ENCODE measurements at regions not wholly inside any gene's neighbourhood (a gene's known extent, or its start where the extent isn't known, plus 50 kb on each side); places are given as distances from the start of the nearest gene placed in this dataset.

GRCh38 chr1:222370081-222370912 is 177.6 kb downstream of the HHIPL2 start:
- DNase-seq (ENCODE audit: low read depth): no peak

GRCh38 chr1:222369148-222369547 is 178.8 kb downstream of the HHIPL2 start:
- DNase-seq (ENCODE audit: low read depth): no peak

GRCh38 chr1:222358100-222358499 is 189.8 kb downstream of the HHIPL2 start:
- no peak for DNase-seq (ENCODE audit: low read depth)

GRCh38 chr1:222357252-222357651 is 190.7 kb downstream of the HHIPL2 start:
- no peak for DNase-seq (ENCODE audit: low read depth)

- DNase-seq (ENCODE audit: low read depth): no peak
Observed at GRCh38 chr1:222347627-222348026, 200.3 kb downstream of the HHIPL2 start.

GRCh38 chr1:222346955-222347354 is 200.9 kb downstream of the HHIPL2 start:
- no peak for DNase-seq (ENCODE audit: low read depth)

GRCh38 chr1:222339376-222339947 is 208.4 kb downstream of the HHIPL2 start:
- DNase-seq (ENCODE audit: low read depth): no peak

- DNase-seq (ENCODE audit: low read depth): no peak
Observed at GRCh38 chr1:222335586-222335985, 212.3 kb downstream of the HHIPL2 start.

- DNase-seq (ENCODE audit: low read depth): no peak
Observed at GRCh38 chr1:222334026-222334680, 213.8 kb downstream of the HHIPL2 start.

- DNase-seq (ENCODE audit: low read depth): no peak
Observed at GRCh38 chr1:222331765-222332164, 216.1 kb downstream of the HHIPL2 start.

- no peak for DNase-seq (ENCODE audit: low read depth)
Observed at GRCh38 chr1:222331340-222331739, 216.6 kb downstream of the HHIPL2 start.

- no peak for DNase-seq (ENCODE audit: low read depth)
Observed at GRCh38 chr1:222329493-222330045, 218.3 kb downstream of the HHIPL2 start.

GRCh38 chr1:222326710-222327036 is 221.2 kb downstream of the HHIPL2 start:
- DNase-seq (ENCODE audit: low read depth): no peak

- DNase-seq (ENCODE audit: low read depth): no peak
Observed at GRCh38 chr1:222326006-222326709, 221.7 kb downstream of the HHIPL2 start.

- DNase-seq (ENCODE audit: low read depth): no peak
Observed at GRCh38 chr1:222325506-222325905, 222.4 kb downstream of the HHIPL2 start.

GRCh38 chr1:222314839-222315238 is 233.1 kb downstream of the HHIPL2 start:
- no peak for DNase-seq (ENCODE audit: low read depth)

- no peak for DNase-seq (ENCODE audit: low read depth)
Observed at GRCh38 chr1:222310836-222311235, 237.1 kb downstream of the HHIPL2 start.

- DNase-seq (ENCODE audit: low read depth): no peak
Observed at GRCh38 chr1:222307621-222308020, 240.3 kb downstream of the HHIPL2 start.

GRCh38 chr1:222306512-222306911 is 241.4 kb downstream of the HHIPL2 start:
- no peak for DNase-seq (ENCODE audit: low read depth)

- DNase-seq (ENCODE audit: low read depth): no peak
Observed at GRCh38 chr1:222306011-222306410, 241.9 kb downstream of the HHIPL2 start.

- no peak for DNase-seq (ENCODE audit: low read depth)
Observed at GRCh38 chr1:222301652-222302051, 246.3 kb downstream of the HHIPL2 start.

- DNase-seq (ENCODE audit: low read depth): no peak
Observed at GRCh38 chr1:222299524-222299923, 248.4 kb downstream of the HHIPL2 start.

Data from activated T-cell treated with anti-CD3 and anti-CD28 coated beads for 48 hours (primary cell).